ENCODE measurements at regions not wholly inside any gene's neighbourhood (a gene's known extent, or its start where the extent isn't known, plus 50 kb on each side); places are given as distances from the start of the nearest gene placed in this dataset.

GRCh38 chr5:4879693-4880303 lies 260.3 kb upstream of the ADAMTS16 start:
- peak; percentile 58 for TF ChIP-seq CTCF (IDR thresholded peaks at IDR 0.05; ENCODE audit: insufficient read depth, low read length)
- no peak for TF ChIP-seq REST (IDR thresholded peaks at IDR 0.05; ENCODE audit: insufficient replicate concordance, low read depth)
- no peak for TF ChIP-seq POLR2AphosphoS5 (IDR thresholded peaks at IDR 0.05; ENCODE audit: low read depth)
